HG02588 (cell line): ENCODE measurements at regions not wholly inside any gene's neighbourhood (a gene's known extent, or its start where the extent isn't known, plus 50 kb on each side); places are given as distances from the start of the nearest gene placed in this dataset.

Source experiments
- ATAC-seq: cut with Tn5 transposase; IDR thresholded peaks from one replicate; pipeline ENCODE4 v1.9.1; 2021; ENCODE audit warnings: mild to moderate bottlenecking, moderate library complexity; ENCODE audit not compliant: unreplicated experiment

DNA sequence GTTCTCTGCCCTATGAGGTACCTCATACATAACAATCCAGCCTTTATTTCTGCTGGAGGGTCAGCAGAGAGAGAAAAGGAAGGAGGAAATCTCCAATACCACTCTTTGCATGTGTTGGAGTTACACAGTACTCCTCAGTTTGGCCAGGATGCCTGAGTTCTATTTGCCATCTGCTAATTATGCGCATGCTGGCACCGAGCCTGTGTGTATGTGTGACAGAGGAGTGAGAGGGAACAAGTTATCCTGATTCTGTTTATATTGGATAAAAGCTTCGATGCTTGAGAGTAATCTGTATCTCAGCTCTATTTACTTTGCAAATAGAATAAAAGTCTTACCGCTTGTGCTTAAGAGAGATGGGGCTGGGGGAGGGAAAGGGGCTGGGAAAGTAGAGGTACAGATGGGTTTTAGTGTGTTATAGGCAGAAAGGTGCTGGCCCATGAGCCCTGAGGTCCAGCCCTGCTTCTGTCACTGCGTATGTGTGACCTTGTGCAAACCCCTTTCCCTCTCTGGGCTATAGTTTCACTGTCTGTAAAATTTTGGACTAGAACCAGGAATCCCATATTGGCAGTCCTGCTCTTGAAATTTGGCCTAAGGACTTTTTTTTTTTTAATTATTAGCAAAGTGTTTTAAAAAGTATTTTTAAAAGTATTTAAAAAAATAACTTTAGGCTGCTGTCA lies 54.5 kb upstream of the PLXNA2 start:
- no peak for ATAC-seq

DNA sequence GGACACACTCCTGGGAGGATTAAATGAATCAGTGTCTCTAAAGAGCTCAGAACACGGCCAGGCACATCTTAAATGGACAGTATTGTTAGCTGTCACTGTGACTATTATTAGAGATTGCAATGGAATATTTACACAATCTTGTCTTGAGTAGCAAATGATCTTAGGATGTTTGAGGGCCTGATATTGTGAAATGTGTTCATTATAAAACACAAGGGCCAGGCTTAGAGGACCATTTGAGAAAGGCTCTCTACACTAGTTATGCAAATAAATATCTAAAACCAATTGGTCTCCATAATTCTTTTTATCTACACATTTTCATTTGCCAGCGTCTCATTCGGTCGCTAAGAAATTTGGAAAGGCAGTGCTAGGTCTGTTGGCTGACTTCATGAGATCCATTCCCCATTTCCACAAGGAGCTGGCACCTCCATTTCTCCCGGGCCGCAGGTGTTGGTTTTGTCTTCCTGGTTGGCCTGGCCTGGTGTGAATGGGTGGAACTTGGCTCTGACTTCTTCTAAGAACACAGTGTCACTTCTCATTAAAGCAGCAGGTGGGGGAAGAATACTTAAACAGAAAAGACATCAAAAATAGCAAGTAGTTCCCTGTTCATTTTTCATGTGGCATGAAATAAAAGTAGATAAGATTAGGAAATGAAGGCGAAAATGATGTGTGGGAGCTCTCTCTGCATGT lies 56.0 kb upstream of the PLXNA2 start:
- no peak for ATAC-seq

GRCh38 chr1:208302699-208303238 lies 58.6 kb upstream of the PLXNA2 start:
- ATAC-seq: no peak

DNA sequence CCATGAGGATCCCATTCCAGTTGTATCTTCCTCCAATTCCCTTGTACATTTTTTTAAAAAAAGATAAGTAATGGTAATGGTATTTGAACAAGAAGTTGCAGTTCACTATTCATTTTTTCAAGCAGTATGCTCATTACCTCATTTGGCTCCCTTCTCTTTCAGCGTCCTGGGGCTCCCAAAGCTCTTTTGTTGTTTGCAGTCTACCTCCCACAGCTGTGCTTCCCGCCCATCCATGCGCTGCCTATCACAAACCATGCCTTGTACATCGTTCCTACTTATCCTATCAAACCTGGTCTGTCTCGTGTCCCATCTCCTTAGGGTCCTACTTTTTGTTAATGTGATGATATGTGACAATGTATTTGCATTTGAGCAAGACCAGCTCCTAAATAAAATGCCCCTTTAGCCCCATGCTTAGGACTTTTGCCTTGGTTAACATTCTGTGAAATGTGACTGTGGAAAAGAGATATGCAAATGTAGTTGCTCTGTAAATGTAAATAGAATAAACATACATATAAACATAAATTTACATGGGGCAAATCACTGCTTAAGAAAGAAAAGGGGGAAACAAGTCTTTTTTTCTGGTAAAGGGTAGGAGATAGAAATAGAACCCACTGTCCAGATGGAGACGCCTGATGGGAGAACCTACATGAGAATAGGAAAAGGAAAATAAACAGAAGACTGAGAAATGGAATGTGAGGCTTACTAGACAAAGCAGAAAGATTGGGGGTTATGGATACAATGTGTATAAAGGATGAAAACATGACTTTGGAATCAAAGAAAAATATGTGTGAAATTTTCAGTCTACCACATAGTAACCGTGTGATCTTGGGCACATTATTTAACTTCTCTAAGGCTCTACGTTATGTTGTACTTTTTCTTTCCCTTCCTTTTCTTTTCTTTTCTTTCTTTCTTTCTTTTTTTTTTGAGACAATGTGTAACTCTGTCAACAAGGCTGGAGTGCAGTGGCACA lies 59.8 kb upstream of the PLXNA2 start:
- ATAC-seq: no peak

GRCh38 chr1:208308221-208308620 lies 64.0 kb upstream of the PLXNA2 start:
- no peak for ATAC-seq

DNA sequence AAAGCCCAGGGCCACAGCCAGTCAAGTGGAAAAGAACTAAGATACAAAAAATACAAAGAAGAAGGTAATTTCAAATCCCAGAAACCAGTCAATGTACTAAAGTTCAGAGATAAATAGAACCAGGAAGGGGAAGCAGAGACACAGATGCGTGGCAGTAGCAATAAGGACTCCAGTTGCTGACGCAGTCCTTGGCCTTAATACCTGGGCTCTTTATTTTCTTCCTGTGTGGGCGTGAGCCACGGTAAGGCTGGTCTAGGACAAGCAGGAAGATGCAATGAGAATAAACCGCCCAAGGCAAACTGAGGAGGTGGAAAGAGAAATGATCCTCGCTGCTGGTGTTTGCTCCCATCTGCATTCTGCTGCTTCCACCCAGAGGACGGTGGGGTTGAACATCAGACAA lies 65.6 kb upstream of the PLXNA2 start:
- ATAC-seq: no peak

GRCh38 chr1:208312706-208313105 lies 68.5 kb upstream of the PLXNA2 start:
- ATAC-seq: no peak

DNA sequence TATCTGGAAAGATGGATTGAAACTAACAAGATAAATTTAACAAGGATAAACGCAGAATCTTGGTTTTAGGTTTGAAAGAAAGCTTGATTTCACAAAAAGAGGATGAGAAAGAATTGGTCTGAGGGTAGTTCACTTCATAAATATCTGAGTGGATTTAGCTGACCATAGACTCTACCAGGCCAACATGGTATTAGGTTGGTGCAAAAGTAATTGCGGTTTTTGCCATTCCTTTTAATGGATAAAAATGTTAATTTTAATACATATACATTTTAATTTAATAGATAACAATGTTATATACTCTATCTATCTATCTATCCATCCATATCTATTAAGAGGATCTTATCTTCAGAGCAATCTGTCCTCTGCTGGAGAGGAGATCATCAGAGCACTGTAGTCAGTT lies 70.2 kb upstream of the PLXNA2 start:
- ATAC-seq: no peak

DNA sequence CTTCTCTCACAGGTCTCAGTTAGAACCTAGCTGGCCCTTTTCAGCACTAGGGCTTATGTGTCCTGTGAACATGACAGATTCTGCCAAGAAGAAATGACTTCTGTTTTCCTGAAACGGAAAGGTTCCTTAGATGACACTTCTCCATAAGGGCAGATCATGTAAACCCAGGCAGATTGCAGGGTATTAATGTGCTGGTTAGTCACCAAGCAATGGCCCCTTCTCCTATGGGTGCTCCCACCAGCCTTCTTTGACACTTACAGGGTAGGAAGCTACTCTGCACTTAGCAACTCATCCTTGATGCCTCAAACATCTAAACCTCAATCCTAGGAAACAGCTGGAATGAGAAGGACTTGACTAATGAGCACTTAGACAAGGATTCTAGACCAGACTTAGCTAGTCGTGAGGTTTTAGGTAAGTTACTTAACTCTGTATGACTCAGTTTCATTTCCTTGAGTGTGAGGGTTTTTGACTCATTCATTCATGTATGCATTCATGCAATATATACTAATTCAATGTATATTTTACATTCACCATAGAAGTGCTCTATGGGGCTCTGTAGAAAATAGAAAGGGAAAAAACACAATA lies 74.1 kb upstream of the PLXNA2 start:
- ATAC-seq: no peak

- no peak for ATAC-seq
Measured at GRCh38 chr1:208324005-208324404, 79.8 kb upstream of the PLXNA2 start.

- no peak for ATAC-seq
Measured at GRCh38 chr1:208326033-208326432, 81.8 kb upstream of the PLXNA2 start.

DNA sequence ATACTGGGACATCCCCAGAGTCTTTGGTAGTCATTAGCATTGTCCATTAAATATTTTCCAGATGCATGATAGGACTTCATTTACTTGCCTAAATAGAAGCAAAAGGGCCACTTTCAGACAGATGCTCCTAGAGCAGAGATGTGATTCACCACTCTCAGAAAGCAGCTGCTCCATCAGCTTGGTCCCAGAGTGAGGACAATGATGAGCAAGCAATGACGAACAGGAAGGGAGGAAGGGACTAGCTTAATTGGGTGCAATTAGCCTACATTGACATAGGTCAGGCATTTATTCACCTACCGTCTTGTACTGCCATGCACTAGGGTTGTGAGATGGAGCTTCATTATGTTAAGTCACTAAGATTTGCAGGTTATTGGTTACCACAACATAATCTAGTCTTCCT lies 85.1 kb upstream of the PLXNA2 start:
- no peak for ATAC-seq

DNA sequence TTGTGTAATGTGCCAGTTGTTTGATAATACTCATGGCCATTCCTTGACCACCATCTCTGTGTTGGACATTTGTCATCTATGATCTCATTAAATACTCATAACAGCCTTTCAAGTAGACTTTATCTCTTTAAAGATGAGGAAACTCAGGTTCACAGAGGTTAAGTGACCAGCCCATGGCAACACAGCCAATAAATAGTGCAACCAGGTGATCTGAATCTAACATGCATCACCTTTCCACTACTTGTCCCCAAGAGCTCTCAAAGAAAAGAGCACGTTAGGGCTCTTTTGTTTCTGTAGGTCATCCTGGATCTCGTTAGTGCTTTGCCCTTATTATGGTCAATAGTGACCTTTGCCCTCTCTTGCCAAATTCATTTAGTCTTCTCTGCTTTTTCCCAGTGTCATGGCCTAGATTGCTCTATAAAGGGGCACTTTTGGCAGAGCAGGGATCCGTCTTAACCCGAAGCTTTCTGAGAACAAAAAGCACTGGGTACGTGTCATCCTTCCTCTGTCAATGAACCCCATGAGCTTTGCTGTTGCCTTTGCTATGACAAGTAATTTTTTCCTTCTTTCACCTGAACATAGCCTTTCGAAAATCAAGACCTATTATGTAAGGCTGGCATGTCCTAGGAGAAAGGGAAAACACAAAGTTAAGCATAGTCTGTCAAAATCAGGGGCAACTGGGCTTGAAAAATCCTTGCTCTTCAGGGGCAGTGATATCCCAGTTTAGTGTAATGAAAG lies 88.0 kb upstream of the PLXNA2 start:
- ATAC-seq: no peak

DNA sequence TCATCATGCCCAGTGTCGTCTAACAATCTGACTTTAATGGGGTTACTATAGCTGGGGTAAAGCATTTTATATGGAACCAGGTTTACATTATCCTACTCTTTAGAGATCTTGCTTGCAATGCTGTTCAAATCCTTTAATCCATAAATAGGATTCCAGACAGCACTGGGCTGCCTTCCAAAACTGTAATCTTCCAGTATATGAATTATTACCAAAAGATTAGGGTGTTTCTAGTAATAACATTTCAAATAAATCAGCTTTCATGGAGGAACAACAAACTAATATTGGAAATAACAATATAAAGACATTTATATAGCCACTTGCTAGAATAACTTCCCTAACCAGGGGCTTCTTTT lies 88.6 kb upstream of the PLXNA2 start:
- no peak for ATAC-seq

DNA sequence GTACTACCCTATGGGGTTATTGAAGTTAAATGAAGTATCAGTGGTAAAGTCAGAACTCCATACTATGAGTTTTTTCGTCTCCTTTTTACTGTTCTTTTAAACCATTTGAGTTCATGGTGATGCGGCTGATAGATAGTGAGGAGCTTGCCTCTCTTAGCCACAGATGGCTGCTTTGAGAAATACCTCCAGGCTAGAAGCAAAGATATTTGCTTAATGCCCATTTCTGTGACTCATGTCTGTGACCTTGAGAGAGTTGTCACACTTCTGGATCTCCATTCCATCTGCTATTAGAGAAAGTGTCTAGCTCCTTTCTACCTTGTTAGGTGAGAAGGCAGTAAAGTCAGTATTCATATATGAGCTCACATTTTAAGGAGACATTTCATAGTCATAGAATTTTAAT lies 89.5 kb upstream of the PLXNA2 start:
- no peak for ATAC-seq

GRCh38 chr1:208335371-208336136 lies 91.4 kb upstream of the PLXNA2 start:
- no peak for ATAC-seq

DNA sequence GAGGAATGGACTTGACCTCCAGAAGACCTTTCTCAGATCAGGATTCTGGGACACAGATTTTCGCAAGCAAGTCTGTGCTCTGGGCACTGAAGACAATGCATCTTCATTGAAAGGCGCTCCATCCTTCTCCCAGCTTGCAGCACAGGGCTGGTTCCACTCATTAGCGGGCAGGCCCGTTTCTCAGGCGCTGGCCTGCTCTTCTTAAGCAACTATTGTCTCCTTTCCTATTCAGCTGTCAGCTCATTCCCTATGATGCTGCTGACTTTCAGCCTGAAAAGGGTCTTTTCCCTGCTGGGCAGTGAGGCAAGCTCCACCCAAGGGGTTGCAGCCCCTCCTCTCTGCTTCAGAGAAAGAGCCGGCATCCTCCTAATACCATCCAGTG lies 91.9 kb upstream of the PLXNA2 start:
- no peak for ATAC-seq

GRCh38 chr1:208339911-208340310 lies 95.7 kb upstream of the PLXNA2 start:
- ATAC-seq: no peak

- ATAC-seq: no peak
Measured at GRCh38 chr1:208343226-208343625, 99.0 kb upstream of the PLXNA2 start.
